GM06990 (cell line): ENCODE measurements at regions not wholly inside any gene's neighbourhood (a gene's known extent, or its start where the extent isn't known, plus 50 kb on each side); places are given as distances from the start of the nearest gene placed in this dataset.

ENCODE experiments used
- DNase-seq: peaks from one replicate; pipeline ENCODE4 v3.0.0-alpha.2; 2011; ENCODE audit not compliant: insufficient read length; ENCODE audit errors: extremely low read depth
- H3K27me3 ChIP-seq: replicated peaks from 2 replicates; pipeline ENCODE4 v1.6.0; 2011; ENCODE audit warnings: low read length; ENCODE audit not compliant: control insufficient read depth, insufficient read depth
- H3K36me3 ChIP-seq: 2 replicates; pipeline ENCODE4 v1.5.1; 2011; ENCODE audit warnings: low read length; ENCODE audit not compliant: control insufficient read depth, insufficient read depth
- H3K4me3 ChIP-seq: replicated peaks from 2 replicates; pipeline ENCODE4 v1.5.1; 2011; ENCODE audit warnings: low read depth, mild to moderate bottlenecking, control low read depth, low read length
- CTCF ChIP-seq: IDR thresholded peaks from 2 replicates; pipeline ENCODE4 v1.5.1; 2011; ENCODE audit warnings: low read length, control low read depth, mild to moderate bottlenecking, inconsistent platforms; ENCODE audit not compliant: insufficient read depth, poor library complexity, severe bottlenecking

- Histone ChIP-seq H3K4me3 (peak overlapping the region; percentile 68), H3K36me3 (no peaks in the 10 kb centered on the region), H3K27me3 (no peaks in the 10 kb centered on the region)
- no peak for TF ChIP-seq CTCF
- DNase-seq = no peak
Measured at GRCh38 chr2:144333143-144333555, 186.8 kb downstream of the ZEB2 start.

GRCh38 chr2:144332356-144333142, 187.4 kb downstream of the ZEB2 start:
- peak; percentile 93 for DNase-seq

GRCh38 chr2:144331674-144332355, 188.1 kb downstream of the ZEB2 start:
- no peak for DNase-seq
- H3K27me3 ChIP-seq = no peaks in the 10 kb centered on the region
- H3K4me3 ChIP-seq = peak overlapping the region; percentile 86
- no peaks in the 10 kb centered on the region for H3K36me3 ChIP-seq
- peak; percentile 55 for TF ChIP-seq CTCF

More at GRCh38 chr2:144332356-144333142, 187.4 kb downstream of the ZEB2 start:
- Histone ChIP-seq H3K4me3 (peak overlapping the region; percentile 86), H3K27me3 (no peaks in the 10 kb centered on the region), H3K36me3 (no peaks in the 10 kb centered on the region)
- TF ChIP-seq CTCF = no peak

- DNase-seq = no peak
- H3K36me3 ChIP-seq = no peaks in the 10 kb centered on the region
- H3K27me3 ChIP-seq = no peaks in the 10 kb centered on the region
- TF ChIP-seq CTCF = no peak
- H3K4me3 ChIP-seq = peak overlapping the region; percentile 86
Measured at GRCh38 chr2:144330951-144331673, 188.8 kb downstream of the ZEB2 start.

- H3K4me3 ChIP-seq = no peak overlapping the region
- no peaks in the 10 kb centered on the region for H3K27me3 ChIP-seq
- TF ChIP-seq CTCF = no peak
- no peaks in the 10 kb centered on the region for H3K36me3 ChIP-seq
- no peak for DNase-seq
Measured at GRCh38 chr2:144329472-144329871, 190.4 kb downstream of the ZEB2 start.
